ENCODE measurements at regions not wholly inside any gene's neighbourhood (a gene's known extent, or its start where the extent isn't known, plus 50 kb on each side); places are given as distances from the start of the nearest gene placed in this dataset.
"Not testable (repeated sequence)": the region's sequence is repeated elsewhere in the genome, so short reads cannot be mapped to it uniquely, and the experiment has no call there.

- no peak for DNase-seq (ENCODE audit: low read depth)
- H3K4me3 ChIP-seq (ENCODE audit: low read depth, low read length) = no peak overlapping the region
- TF ChIP-seq CTCF (conservative IDR thresholded peaks at IDR 0.05; ENCODE audit: low read depth, low read length) = no peak
These were observed 192.3 kb upstream of the PRSS58 start for GRCh38 chr7:142450206-142450605.

DNA sequence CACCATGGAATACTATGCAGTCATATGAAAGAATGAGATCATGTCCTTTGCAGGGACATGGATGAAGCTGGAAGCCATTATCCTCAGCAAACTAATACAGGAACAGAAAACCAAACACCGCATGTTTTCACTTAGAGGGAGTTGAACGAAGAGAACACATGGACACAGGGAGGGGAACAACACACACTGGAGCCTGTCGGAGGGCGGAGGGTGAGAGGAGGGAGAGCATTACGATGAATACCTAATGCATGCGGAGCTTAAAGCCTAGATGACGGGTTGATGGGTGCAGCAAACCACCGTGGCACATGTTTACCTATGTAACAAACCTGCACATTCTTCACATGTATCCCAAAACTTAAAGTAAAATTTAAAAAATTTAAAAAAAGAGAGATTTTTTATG lies 191.0 kb upstream of the PRSS58 start:
- not testable (repeated sequence) for H3K4me3 ChIP-seq (ENCODE audit: low read depth, low read length); DNase-seq (ENCODE audit: low read depth)

GRCh38 chr7:142447762-142448161 lies 189.9 kb upstream of the PRSS58 start:
- DNase-seq (ENCODE audit: low read depth) = no peak
- no peak for TF ChIP-seq CTCF (conservative IDR thresholded peaks at IDR 0.05; ENCODE audit: low read depth, low read length)
- no peak overlapping the region for H3K4me3 ChIP-seq (ENCODE audit: low read depth, low read length)

DNA sequence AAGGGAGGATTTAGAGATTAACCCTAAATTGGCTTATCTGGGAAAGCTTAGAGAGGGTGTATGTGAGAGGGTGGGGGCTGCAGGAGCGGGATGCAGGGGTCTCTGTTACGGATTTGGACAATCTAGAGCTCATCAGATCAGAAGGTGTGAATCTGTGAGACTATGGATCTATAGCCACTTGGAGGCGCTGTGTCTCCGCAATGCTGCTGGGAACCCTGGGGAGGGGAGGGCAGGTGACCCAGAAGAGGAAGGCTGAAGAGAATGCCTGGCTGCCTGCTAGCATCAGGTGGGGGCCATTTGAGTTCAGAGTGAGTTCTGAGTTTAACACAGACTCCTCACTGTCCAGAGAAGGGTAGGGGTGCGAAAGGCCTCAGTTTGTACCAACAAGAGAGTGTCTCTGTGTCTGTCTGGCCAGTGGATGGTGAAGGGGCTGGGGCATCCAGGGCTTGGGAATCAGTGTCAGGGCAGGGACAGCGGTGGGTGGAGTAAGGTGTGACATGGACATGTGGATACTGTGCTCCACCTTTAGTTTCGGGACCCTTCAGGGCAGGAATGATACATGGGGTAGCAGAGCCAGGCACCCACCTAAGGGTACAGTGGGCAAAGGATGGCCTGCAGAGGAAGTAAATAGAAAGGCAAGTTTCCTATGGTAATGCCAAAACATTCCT lies 187.3 kb upstream of the PRSS58 start:
- peak; percentile 44 for TF ChIP-seq CTCF (conservative IDR thresholded peaks at IDR 0.05; ENCODE audit: low read depth, low read length)
- DNase-seq (ENCODE audit: low read depth) = no peak
- H3K4me3 ChIP-seq (ENCODE audit: low read depth, low read length) = no peak overlapping the region

- DNase-seq (ENCODE audit: low read depth) = no peak
- no peak overlapping the region for H3K4me3 ChIP-seq (ENCODE audit: low read depth, low read length)
- TF ChIP-seq CTCF (conservative IDR thresholded peaks at IDR 0.05; ENCODE audit: low read depth, low read length) = no peak
These were observed 185.6 kb upstream of the PRSS58 start for GRCh38 chr7:142443216-142444010.

- no peak for TF ChIP-seq CTCF (conservative IDR thresholded peaks at IDR 0.05; ENCODE audit: low read depth, low read length)
- H3K4me3 ChIP-seq (ENCODE audit: low read depth, low read length) = no peak overlapping the region
- no peak for DNase-seq (ENCODE audit: low read depth)
These were observed 184.5 kb upstream of the PRSS58 start for GRCh38 chr7:142442396-142442795.

DNA sequence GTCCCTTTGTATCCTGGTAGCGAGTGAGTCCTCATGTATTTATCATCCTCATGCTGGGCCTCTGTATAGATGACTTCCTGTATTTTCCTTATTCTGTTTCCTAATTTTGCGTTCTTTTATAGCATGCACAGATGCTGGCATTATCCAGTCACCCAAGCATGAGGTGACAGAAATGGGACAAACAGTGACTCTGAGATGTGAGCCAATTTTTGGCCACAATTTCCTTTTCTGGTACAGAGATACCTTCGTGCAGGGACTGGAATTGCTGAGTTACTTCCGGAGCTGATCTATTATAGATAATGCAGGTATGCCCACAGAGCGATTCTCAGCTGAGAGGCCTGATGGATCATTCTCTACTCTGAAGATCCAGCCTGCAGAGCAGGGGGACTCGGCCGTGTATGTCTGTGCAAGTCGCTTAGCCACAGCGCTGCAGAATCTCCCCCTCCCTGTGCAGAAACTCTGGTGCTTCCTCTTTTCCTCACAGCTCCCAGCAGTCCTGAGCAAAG lies 183.1 kb upstream of the PRSS58 start:
- TF ChIP-seq CTCF (conservative IDR thresholded peaks at IDR 0.05; ENCODE audit: low read depth, low read length) = no peak
- DNase-seq (ENCODE audit: low read depth) = no peak
- H3K4me3 ChIP-seq (ENCODE audit: low read depth, low read length) = no peak overlapping the region
